GM12875 (cell line): ENCODE measurements at regions not wholly inside any gene's neighbourhood (a gene's known extent, or its start where the extent isn't known, plus 50 kb on each side); places are given as distances from the start of the nearest gene placed in this dataset.

Experiments
- H3K4me3 ChIP-seq: one replicate; pipeline ENCODE4 v1.5.1; 2011; ENCODE audit warnings: low read depth, low read length, control low read depth
- TF ChIP-seq, protein P1 (sequence below): IDR thresholded peaks from 2 replicates; pipeline ENCODE4 v1.5.1; 2011; ENCODE audit warnings: low read depth, mild to moderate bottlenecking, control low read depth, inconsistent platforms, low read length, moderate library complexity, borderline replicate concordance; ENCODE audit not compliant: insufficient read depth

DNA sequence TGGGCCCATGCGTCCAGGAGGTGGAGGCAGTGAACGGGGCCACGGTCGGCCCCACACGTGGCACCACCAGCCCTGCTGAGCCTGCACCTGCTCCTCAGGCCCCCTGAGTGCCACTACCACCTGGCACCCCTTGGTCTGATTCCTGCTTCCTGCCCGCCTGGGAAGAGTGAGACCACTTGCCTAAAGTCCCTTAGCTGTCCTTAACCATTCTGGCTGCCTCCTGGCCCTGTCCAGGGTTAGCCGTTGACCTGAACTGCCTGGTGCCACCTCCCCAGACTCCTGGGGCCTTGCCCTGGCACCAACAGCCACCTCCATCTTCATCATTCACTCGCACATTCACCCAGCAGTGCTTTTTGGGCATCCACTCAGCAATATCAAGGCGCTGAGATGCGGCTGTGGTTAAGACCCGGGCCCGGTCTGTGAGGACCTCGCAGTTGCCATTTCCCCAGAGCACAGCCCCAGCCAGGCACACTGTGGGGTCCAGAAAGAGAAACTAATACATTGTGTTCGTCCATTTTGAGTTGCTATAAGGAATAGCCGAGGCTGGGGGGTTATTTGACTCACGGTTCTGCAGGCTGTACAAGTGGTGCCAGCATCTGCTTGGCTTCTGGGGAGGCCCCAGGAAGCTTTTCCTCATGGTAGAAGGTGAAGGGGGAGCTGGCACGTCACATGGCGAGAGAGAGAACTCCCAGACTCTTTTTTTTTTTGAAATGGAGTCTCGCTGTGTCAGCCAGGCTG is 318.4 kb downstream of the SEC14L1 start:
- peak overlapping the region; percentile 0 for H3K4me3 ChIP-seq
- TF ChIP-seq, protein P1, sequence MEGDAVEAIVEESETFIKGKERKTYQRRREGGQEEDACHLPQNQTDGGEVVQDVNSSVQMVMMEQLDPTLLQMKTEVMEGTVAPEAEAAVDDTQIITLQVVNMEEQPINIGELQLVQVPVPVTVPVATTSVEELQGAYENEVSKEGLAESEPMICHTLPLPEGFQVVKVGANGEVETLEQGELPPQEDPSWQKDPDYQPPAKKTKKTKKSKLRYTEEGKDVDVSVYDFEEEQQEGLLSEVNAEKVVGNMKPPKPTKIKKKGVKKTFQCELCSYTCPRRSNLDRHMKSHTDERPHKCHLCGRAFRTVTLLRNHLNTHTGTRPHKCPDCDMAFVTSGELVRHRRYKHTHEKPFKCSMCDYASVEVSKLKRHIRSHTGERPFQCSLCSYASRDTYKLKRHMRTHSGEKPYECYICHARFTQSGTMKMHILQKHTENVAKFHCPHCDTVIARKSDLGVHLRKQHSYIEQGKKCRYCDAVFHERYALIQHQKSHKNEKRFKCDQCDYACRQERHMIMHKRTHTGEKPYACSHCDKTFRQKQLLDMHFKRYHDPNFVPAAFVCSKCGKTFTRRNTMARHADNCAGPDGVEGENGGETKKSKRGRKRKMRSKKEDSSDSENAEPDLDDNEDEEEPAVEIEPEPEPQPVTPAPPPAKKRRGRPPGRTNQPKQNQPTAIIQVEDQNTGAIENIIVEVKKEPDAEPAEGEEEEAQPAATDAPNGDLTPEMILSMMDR, result no peak

DNA sequence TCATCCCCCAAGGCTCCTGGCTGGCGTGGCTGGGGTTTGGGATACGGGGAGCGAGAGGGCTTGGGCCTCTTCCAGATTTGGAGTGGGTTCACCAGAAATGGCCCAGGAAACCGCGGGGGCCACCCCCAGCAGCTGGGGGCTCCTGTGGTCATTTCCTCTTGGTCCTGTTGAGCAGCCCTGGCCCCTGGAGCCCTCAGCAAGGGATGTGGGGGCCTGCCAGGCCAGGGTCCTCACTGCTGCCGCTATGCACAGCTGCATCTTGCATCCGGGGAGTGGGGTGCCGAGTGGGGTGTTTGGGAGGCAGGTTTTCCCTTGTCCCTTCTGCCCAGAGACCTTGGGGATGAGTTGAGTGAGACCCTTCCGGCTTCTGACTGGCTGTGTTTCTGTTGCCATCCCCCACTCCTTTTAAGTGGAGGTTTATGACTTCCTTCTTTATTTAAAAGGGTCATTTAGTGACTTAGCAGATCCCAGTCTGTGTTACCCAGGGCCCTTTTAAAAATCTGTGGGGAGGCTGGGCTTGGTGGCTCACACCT is 319.8 kb downstream of the SEC14L1 start:
- H3K4me3 ChIP-seq, result peak overlapping the region; percentile 38

DNA sequence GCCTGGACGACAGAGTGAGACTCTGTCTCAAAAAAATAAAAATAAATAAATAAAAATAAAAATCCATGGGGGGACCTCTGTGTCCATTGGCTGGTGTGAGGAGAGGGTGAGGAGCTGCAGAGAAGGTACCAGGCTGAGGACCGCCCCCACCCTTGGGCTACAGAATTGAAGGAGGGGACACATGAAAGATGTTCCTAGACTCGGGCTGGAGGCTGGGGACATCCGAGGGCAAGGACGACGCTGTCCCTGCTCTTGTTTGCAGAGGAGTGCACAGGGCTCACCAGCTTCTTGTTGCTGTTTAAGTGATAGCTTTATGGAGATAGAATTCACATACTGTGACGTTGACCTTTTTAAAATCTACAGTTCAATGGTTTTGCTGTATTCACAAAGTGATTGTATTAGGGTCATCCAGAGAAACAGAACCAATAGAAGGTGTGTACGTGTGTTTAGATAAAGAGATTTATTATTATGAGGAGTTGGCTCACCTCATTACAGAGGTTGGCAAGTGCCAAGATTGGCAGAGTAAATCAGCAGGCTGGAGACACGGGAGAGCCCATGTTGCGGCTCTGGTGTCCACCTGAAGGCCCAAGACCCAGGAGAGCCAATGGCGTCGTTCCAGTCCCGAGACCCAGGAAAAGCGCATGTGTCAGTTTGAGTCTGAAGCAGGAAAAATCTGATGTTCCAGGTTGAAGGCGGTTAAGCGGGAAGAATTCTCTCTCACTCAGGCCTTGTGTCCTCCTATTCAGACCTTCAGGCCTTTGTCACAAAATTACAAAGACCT is 320.7 kb downstream of the SEC14L1 start:
- TF ChIP-seq, protein P1, result no peak
- H3K4me3 ChIP-seq, result peak overlapping the region; percentile 22

More for the DNA sequence above, 319.8 kb downstream of the SEC14L1 start:
- TF ChIP-seq, protein P1, result no peak

DNA sequence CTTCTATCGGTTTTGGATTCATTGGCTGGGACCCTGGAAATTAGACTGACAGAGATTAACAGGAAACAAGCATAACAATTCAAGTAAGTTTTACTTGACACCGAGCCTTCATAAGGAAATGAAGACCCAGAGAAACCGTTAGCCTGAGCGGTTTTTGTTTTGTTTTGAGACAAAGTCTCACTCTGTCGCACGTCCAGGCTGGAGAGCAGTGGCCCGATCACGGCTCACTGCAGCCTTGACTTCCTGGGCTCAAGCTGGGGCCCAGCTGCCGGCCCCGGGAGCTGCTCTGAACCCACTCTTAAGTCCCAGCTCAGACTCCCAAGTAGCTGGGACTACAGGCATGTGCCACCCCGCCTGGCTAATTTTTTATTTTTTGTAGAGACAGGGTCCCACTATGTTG is 321.3 kb downstream of the SEC14L1 start:
- TF ChIP-seq, protein P1, result no peak

DNA sequence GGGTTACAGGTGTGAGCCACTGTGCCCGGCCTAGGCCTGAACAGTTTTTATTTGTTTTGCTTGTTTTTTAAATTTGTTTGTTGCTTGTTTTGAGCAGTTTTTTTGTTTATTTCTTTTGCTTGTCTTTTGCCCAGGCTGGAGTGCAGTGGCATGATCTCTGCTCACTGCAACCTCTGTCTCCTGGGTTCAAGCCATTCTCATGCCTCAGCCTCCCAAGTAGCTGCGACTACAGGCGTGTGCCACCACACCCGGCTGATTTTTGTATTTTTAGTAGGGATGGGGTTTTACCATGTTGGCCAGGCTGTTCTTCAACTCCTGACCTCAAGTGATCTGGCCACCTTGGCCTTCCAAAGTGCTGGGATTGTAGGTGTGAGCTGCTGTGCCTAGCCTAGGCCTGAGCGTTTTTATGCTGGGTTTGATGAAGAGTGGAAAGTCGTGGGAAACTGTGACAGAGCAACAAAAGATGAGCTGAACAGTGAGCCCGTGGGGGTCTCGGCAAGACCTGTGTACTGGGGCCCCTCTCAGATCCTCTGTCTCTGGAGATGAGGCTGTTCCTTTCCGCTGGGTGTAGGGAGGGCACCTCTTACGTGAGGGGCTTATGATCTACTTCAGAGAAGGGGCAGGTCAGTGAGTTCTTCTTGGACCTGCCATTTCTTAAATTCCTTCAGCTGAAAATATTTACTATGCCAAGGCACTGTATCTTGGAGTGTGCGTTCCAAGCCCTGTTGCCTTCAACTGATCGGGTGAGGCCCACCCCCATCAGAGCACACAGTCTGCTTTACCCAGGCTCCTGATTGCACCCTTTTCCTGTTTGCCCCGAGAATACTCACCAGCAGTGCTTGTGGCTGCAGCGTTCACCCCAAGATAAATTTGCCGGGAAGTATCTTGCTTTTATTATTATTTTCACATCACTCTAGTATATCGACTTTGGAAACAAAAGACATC is 322.1 kb downstream of the SEC14L1 start:
- TF ChIP-seq, protein P1, result no peak
- H3K4me3 ChIP-seq, result no peak overlapping the region

More for the DNA sequence above, 321.3 kb downstream of the SEC14L1 start:
- no peak overlapping the region for H3K4me3 ChIP-seq

DNA sequence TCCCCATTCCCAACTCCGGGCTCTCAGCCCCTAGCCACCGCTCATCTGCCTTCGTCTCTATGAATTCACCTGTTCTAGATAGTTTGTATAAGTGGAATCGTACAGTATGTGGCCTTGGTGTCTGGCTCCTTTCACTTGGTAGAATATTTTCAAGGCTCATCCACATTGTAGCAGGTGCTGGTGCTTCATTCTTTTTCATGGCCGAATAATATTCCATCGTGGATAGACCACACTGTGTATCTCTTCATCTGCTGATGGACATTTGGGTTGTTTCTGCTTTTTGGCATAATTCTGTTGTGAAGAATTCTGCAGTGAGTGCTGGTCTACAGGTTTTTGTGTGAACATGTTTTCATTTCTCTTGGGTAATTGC is 324.2 kb downstream of the SEC14L1 start:
- TF ChIP-seq, protein P1, result no peak
- peak overlapping the region; percentile 13 for H3K4me3 ChIP-seq
